ENCODE measurements at regions not wholly inside any gene's neighbourhood (a gene's known extent, or its start where the extent isn't known, plus 50 kb on each side); places are given as distances from the start of the nearest gene placed in this dataset.
A peak's percentile ranks its signal among the peaks of the same experiment; 100 is the strongest.

DNA sequence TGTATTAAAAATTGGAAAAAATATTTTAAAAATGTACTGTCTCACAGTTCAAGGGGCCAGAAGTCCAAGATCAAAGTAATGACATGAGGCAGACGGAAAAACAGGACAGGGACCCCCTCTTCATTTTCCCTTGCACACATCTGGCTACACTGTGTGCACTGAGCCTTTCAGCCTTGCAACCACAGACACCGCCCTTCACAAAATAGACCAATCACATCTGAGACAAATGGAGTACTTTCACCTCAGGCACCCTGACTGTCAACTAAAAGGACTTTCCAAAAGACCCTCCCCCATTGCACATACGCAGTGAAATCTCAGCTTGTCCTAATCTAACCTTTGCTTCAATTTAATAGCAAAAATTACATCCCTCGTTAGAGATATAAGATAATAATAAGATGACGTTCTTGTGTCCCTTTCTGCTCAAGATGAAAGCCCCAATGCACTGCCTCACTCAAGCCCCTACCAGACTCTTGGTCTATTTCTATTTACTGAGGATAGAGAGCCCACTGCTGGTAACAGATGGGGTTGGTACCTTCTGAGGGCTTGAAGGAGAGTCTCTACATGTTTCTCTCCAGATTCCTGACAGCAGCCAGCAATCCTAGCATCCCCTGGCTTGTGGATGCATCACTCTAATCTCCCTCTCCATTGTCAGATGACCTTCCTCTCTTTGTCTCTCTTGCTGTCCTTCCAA, 514.8 kb upstream of the ADAMTS16 start:
- no peak for DNase-seq
- Histone ChIP-seq H3K9me3 (ENCODE audit: control insufficient read depth, low read depth, low read length) (no peaks in the 10 kb centered on the region), H2AK5ac (ENCODE audit: insufficient read length, low read length) (no peak overlapping the region), H3K23me2 (ENCODE audit: insufficient read length, low read depth, low read length, poor library complexity, severe bottlenecking) (no peaks in the 10 kb centered on the region), H4K5ac (ENCODE audit: insufficient read length, low read depth, low read length) (no peak overlapping the region), H3K79me1 (ENCODE audit: insufficient read depth, low read depth, low read length, poor library complexity, severe bottlenecking) (no peaks in the 10 kb centered on the region), H3K4ac (ENCODE audit: low read depth, low read length) (no peak overlapping the region), H4K91ac (ENCODE audit: insufficient read length, low read depth, low read length) (no peak overlapping the region), H2BK5ac (ENCODE audit: insufficient read length, low read length) (no peak overlapping the region), H2BK20ac (ENCODE audit: low read depth, low read length, poor library complexity, severe bottlenecking) (no peak overlapping the region), H4K20me1 (ENCODE audit: control insufficient read depth, insufficient read depth, insufficient read length) (no peaks in the 10 kb centered on the region), H3K27me3 (ENCODE audit: insufficient read depth, low read length) (no peaks in the 10 kb centered on the region), H3K18ac (ENCODE audit: insufficient read length, low read depth, low read length) (no peak overlapping the region), H3K4me1 (ENCODE audit: insufficient read depth, low read length) (no peaks in the 10 kb centered on the region), H4K8ac (replicated peaks; ENCODE audit: insufficient read length, low read depth, low read length) (no peak overlapping the region), H3K27ac (ENCODE audit: insufficient read length, low read depth, low read length) (no peak overlapping the region), H3K56ac (ENCODE audit: insufficient read length, low read depth, low read length) (no peak overlapping the region), H3K14ac (ENCODE audit: insufficient read depth, low read length) (no peak overlapping the region), H3K79me2 (ENCODE audit: insufficient read depth, low read length) (no peaks in the 10 kb centered on the region), H3K9ac (ENCODE audit: extremely low read depth, insufficient read length, low read length) (no peak overlapping the region), H2AFZ (ENCODE audit: low read length) (no peak overlapping the region), H3T11ph (ENCODE audit: low read length) (no peak overlapping the region), H2BK12ac (ENCODE audit: insufficient read length, low read depth, low read length) (no peak overlapping the region), H2BK120ac (ENCODE audit: low read depth, low read length, poor library complexity, severe bottlenecking) (no peak overlapping the region), H3K23ac (ENCODE audit: insufficient read length, low read depth, low read length) (no peak overlapping the region), H2BK15ac (ENCODE audit: low read depth, low read length) (no peak overlapping the region), H3K4me2 (ENCODE audit: insufficient read depth, insufficient read length, low read length) (no peak overlapping the region)
- WGBS (ENCODE audit: extremely low coverage, insufficient read length, low lambda C conversion rate): no CpG with 5 or more reads among the region's 5 CpGs
- Mint-ChIP-seq H3K36me3 (ENCODE audit: insufficient read depth in 1 of 3, low read depth in 3 of 3) (no peaks in the 10 kb centered on the region; a peak in 2 of 7 replicates), H3K4me3 (no peak overlapping the region), H3K4me1 (peaks cover 13% of the 10 kb centered on the region in 2 experiments; a peak in 3 of 4 replicates), H3K27ac (no peak overlapping the region), H3K9me3 (peaks cover 8 to 16% of the 10 kb centered on the region in 2 experiments), H3K27me3 (ENCODE audit: low read depth) (no peaks in the 10 kb centered on the region; the same call in 1 of the 2 replicates)
- TF ChIP-seq, protein P1, sequence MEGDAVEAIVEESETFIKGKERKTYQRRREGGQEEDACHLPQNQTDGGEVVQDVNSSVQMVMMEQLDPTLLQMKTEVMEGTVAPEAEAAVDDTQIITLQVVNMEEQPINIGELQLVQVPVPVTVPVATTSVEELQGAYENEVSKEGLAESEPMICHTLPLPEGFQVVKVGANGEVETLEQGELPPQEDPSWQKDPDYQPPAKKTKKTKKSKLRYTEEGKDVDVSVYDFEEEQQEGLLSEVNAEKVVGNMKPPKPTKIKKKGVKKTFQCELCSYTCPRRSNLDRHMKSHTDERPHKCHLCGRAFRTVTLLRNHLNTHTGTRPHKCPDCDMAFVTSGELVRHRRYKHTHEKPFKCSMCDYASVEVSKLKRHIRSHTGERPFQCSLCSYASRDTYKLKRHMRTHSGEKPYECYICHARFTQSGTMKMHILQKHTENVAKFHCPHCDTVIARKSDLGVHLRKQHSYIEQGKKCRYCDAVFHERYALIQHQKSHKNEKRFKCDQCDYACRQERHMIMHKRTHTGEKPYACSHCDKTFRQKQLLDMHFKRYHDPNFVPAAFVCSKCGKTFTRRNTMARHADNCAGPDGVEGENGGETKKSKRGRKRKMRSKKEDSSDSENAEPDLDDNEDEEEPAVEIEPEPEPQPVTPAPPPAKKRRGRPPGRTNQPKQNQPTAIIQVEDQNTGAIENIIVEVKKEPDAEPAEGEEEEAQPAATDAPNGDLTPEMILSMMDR (conservative IDR thresholded peaks at IDR 0.05): peak; percentile 35; the same call in 2 of the 3 replicates

All from H9 (cell line).